CD1c-positive myeloid dendritic cell (primary cell): ENCODE measurements at regions not wholly inside any gene's neighbourhood (a gene's known extent, or its start where the extent isn't known, plus 50 kb on each side); places are given as distances from the start of the nearest gene placed in this dataset.

Experiments
- DNase-seq: peaks from one replicate; pipeline ENCODE4 v3.0.0-alpha.2; 2016; ENCODE audit errors: extremely low spot score

GRCh38 chrX:76228499-76228898 is 55.6 kb downstream of the PBDC1 start:
- DNase-seq = no peak

GRCh38 chrX:76248901-76249300 is 76.0 kb downstream of the PBDC1 start:
- no peak for DNase-seq

- peak; percentile 35 for DNase-seq
Measured at GRCh38 chrX:76253432-76253831, 80.6 kb downstream of the PBDC1 start.

GRCh38 chrX:76279007-76279406 is 106.1 kb downstream of the PBDC1 start:
- DNase-seq = peak; percentile 28
